Effector CD8-positive, alpha-beta T cell (primary cell): ENCODE measurements at regions not wholly inside any gene's neighbourhood (a gene's known extent, or its start where the extent isn't known, plus 50 kb on each side); places are given as distances from the start of the nearest gene placed in this dataset.

Experiments
- DNase-seq: peaks from one replicate; lab custom pipeline; 2025; lab: John Stamatoyannopoulos, UW

DNA sequence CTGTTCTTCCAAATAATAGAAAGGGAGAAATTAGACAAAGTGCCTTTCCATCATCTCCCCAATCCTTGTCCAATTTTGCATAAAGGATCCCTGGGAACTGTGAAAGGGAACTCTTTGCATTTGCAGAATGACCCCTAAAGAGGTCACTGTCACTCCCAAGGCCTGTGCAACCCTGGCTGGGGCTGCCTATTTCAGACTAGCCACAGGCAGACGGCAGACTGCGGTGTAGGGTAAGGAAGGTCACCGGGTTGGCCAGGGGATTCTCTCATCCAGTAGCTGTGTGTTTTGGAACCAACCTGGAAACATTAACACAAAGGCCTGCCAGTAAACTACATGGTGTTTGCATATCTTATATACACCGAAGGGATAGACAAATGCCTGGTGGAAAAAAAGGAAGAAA, 818.7 kb downstream of the BCL11A start:
- no peak for DNase-seq

DNA sequence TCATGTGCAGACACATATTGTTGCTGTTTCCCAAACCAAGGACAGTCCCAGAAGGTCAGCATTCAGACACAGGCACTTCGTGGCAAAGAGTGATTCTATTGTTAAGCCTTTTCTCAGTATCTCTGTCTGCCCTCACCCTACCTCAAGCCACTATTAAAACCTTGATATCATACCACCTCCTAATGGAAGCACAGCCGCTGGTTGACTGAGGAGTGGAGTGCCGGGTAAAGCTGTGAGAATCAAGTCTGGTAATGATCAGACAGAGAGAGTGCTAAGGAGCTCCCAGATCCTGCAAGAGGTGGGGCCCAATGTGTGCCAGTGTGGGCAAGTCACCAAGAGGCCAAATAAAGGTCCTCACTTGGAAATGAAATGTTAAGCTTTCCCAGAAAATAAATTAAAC, 819.5 kb downstream of the BCL11A start:
- no peak for DNase-seq

DNA sequence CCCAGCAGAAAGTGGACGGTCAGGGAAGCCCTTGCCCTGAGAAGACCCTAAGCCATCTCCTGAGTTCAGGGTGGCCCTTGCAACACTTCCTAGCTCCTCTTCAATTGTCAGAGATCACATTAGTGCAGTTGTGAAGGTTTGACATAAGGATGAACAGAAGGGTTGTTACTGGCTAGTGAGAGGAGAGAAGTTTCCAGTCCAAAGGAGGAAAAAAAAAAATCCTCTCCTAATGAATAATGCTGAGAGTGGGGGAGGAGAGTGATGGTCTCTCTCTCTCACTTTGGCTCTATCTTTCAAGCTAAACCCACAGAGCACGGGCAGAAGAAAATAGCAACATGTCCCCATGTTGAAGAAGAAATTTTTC, 819.9 kb downstream of the BCL11A start:
- no peak for DNase-seq

DNA sequence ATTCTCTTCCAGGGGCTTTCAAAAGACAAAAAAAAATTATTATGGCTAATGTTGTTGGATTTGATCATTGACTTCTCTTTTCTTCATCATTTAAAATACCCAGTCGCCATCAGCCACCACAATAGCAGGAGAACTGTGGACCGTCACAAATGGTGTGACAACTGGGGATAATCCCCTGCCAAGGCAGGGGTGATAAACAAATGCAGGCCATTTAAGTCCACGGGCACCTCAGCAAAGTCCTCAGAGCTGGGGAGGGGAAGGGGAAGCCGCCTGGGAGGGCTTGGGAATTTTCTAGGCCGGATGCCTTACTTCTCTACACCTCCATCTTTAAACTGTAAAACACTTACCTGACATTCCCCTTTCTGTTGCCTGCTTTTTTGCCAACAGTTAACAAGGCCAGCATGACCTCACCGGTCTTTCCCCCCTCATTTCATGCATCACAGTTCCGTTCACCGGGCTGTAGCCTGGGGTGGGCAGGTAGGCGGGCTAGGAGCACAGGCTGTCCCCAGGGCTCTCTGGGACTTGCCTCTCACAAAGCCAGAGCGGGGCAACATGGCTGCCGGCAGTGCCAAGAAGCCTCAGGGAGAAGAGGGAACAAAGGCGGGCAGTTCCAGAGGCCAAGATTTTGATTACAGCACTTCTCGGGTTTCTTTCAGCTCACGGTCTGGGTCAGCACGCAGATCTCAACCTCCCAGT, 820.4 kb downstream of the BCL11A start:
- no peak for DNase-seq

DNA sequence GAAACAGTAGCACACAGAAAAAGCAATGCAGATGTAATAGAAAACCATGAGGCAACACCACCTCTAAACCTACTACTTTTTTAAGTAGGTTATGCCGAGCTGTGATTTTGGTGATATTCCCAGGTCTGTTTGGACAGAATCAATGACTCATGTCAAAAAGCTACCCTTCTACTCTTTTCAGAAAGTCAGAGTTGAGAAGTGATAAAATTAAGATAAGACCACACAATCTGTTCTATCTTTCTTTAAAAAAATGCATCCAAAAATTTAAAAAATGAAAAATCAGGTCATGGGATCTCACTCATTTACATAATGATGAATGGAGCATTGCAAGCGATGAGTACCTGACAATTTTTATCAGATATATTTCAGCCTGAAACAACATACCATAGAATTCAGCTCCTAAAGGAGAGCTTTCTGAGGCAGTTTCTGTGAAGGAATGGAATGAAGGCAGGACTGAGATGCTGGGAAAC, 826.3 kb downstream of the BCL11A start:
- DNase-seq, result no peak

DNA sequence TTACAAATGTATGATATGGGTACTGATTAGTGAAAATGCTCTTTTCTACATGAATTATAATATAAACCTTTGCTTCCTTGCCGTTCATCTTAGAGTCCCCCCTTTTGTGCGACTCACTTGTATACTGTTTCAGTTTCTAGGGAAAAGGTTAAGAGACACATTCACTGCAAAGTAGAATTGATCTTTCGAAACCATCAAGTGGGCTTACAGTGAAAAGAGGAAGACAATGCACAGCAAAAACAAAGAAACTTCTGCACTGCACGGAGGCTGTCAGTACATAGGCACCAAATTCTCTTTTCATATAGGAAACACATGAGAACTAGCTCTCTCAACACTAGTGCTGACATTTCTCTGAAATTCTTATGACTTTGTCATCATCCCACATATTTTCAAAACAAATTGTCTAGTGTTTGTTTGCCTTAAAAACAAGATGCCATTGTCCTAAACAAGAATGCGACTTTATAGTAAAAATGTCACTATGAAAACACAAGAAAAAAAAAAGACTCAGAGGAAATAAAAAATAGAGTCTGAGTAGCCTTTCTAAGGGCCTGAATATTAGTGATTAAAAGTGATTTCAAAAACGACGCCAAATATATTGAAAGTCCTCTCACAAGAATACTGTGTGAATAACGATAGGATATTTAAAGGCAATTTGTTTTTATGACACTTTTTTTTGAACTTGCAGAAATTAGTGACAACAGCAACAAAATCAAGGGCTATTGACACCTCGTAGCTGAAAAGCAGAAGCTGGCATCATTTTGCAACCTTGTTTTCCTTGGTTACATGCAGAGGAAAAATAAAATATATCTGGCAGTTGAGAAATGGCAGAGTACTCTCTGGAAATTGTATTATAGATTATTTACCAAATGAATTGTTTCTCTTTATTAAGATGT, 827.0 kb downstream of the BCL11A start:
- DNase-seq, result no peak

DNA sequence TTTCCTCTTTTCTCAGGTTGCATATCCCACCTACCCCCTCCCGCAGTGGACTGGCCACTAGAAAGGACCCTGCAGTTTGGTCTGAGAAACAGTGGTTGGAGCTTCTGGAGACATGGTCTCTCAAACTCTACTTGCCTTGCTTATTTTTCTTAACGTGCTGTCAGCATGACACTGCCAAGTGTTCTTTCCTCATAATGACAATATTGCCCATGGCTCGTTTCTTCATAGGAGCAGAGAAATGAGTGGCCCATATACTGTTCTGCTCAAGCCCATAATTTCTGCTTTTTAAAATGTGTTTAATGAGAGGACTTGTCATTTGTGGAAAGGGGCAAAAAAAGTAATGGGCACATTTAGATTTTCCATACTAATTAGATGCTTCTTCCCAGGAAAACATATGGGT, 828.7 kb downstream of the BCL11A start:
- DNase-seq, result no peak

DNA sequence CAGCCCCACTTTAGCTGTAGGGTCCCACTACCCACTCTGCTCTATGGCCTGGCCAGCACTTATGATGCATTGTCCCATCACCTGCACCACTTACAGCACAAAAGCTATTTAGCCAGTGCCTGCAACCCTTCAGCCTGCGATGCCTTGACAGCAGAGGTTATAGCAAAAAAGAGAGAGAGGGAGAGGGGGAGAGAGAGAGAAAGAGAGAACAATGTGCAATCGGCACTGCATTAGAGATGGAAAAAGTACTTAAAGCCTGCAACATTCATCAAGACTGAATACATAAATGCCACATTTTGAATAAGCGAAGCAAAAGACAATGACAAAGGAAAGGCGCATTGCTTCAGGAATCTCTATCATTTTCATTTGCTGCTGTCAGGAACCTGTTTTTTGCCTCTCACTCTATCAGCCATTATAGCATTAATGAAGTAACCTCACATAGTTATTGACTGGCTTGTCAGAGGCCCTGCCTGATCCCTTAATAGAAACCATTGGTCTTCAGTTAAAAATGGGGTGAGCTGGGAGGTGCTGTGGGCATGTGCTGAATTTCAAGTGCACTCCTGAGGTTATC, 833.1 kb downstream of the BCL11A start:
- no peak for DNase-seq

DNA sequence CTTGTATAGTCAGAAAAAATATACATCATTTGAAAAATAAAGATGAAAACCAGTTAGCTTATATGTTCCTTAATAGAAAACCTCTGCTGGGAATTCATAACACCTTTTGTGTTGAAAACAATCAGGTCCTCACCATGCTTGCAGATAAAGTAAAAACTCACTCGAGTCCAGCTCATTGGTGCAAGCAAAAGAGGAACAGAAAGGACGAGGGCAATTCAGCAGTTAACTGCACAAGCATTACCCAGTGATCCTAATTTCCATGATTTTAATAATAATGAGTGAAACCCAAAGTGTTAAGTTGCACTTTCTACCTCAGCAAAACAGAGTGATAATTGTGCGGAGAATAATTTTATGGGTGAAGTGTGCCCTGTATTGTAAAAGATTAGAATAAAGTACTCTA, 839.9 kb downstream of the BCL11A start:
- DNase-seq, result no peak

DNA sequence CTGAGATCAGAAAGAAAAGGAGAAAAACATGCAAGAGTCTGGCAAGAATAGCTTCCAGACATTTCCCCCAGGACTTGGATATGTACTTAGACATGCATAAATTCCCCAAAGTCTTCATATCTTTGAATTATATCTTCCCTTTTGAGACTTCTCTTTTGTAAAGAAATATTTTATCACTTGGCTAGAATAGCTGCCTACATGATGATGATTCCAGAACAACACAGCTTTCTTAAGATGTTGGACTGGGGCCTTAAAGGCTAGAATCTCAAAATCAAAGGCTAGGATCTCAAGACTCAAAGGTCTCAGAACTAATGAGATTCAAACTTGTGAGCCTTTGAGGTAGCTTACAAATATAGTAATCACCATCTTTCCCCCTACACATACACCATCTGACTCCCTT, 842.3 kb downstream of the BCL11A start:
- DNase-seq, result no peak

DNA sequence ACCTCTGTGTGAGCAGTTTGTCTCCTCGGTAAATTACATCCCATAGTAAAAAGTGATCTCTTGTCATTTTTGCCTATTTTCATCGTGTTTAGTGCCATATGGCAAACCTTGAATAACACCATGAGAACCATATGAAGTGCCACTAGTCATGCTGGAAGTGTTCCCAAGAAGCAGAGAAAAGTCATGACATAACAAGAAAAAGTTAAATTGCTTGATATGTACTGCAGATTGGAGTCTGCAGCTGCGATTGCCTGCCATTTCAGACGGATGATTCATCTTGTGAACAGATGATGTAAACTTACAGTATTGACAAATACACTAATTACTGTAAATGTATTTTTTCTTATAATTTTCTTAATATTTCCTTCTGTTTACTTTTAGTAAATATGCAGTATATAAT, 846.7 kb downstream of the BCL11A start:
- DNase-seq, result no peak

DNA sequence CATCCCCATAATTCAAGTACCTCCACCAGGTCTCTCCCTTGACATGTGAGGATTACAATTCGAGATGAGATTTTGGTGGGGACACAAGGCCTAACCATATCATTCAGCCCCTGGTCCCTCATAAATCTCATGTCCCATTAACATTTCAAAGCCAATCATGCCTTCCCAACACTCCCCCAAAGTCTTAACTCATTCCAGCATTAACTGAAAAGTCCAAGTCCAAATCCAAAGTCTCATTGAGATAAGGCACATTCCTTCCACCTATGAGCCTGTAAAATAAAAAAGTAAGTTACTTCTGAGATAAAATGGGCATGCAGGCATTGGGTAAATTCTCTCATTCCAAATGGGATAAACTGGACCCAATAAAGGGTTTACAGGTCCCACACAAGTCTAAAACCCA, 849.7 kb downstream of the BCL11A start:
- DNase-seq, result no peak

DNA sequence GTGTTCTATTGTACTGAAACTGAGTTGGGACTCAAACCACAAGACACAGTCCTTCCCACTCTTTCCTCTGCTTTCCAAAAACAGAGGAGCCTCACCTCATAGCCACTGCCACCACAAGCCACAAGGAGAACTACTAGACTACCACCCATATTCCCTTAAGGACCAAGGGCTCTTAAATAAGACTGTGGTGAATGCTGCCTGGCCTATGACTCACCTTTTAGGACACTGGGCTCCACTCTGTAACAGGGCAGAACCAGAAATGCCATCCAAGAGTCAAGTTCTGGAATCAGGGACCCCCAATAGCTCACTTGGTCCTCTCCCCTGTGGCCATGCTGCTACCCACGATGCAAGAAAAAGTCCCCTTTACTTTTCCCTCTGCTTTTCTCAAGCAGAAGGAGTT, 851.4 kb downstream of the BCL11A start:
- no peak for DNase-seq

DNA sequence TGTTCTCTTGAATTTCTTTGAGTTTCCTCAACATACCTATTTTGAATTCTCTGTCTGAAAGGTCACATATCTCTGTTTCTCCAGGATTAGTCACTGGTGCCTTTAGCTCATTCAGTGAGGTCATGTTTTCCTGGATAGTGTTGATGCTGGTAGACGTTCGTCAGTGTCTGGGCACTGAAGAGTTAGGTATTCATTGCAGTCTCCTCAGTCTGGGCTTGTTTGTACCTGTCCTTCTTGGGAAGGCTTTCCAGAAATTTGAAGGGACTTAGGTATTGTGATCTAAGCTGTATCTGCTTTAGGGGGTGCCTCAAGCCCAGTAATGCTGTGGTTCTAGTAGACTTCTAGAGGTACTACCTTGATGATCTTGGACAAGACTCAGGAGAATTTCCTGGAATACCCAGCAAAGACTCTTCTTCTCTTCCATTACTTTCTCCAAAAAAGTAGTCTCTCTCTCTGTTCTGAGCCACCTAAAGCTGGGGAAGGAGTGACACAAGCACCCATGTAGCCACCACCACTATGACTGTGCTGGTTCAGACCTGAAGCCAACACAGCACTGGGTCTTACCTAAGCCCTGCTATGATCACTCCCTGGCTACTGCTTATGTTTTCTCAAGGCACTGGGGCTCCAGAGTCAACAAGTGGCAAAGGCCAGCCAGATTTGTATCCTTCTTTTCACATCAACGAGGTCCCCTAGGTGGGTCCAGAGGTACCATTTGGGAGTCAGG, 852.0 kb downstream of the BCL11A start:
- DNase-seq, result no peak

DNA sequence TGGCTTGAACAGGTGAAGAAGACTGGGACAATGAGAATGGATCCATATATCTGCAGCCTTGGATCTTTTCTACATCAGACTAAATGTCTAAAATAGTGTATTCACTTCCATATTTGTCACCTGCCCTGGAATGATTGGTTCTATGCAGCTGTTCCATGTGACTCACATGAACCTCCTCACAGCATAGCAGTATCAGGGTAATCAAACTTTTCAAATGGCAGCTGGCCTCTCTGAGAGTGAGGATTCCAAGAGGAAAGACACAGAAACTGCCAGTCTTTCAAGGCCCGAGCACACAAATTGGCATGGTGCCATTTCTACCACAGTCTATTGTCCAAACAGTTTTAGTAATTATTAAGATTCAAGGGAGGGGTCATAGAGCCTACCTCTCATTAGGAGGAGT, 859.3 kb downstream of the BCL11A start:
- no peak for DNase-seq

DNA sequence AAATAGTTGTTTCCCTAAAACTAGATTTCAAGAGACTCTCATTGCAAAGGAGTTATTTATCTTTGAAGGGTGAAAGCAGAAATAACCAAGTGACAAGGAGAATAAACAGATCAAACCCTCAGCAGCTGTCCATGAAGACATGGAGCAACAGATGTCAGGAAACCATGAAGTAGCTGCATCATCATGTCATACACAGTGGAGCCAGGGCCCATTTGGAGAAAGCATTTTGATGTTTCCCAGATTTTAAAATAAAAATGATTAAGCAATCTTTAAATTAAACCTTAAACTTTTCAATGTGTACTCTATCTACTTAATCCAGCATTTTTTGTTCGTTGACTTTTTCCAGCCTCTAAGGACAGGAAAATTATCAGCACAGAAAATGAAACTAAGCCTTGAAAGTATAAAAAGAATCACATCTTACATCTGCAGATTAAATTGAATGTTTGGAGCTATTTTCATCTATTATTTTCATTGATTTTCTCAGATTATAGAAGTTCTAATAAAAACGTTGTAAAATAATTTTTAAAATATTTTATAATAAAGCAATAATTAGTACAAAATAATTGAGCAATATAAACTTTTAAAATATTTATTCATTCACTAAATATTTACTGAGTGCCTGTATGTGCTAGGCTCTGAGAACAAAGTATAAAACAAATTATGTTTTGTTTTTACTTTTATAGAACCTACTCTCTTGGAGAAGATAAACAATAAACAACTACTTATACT, 860.1 kb downstream of the BCL11A start:
- no peak for DNase-seq

DNA sequence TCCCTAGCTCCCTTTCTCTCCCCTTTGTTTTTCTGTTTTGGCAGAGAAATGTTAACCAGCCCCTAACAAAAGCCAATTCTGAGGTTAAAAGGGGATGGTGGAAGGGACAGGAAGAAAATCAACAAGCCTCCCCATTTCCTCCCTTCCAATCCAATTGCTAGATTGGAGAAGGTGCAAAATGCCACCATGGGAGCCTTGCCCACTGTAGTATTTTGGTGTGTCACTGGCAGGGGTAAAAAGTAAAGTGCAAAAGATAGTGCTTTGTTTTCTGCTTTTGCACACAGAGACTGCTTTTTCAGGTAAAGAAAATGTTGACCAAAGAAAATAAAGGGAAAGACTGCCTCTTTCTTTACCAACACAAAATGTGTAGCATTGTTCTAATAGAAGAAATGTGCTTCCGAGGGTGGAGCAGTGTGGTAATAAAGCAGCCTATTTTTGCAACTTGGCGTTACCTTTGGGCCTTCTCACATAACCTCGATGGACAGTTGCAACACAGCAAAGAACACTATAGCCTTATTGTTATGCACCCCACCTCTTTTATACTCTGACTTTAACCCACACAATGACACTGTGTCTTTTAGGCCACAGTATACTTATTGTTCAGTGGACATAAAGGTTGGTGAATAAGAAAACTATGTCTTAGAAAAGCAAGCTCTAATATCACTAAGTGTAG, 861.8 kb downstream of the BCL11A start:
- DNase-seq, result no peak

DNA sequence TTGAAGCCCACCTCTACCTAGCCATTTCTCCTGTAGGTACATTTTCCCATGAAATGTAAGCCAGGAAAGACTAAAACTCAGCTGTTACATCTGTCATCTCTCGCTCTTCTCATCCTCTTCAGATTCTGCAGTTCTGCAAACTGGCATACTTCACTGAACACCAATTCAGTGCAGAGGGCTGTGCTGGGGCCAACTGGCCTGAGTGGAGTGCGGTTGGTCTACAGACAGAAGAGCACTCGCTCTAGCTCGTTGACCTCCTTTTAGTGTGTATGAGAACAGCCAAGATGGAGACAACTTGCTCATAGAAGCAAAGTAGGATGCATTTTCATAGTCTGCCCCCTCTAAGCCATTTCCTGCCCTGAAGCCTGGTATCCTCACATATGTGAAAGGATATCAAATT, 862.6 kb downstream of the BCL11A start:
- no peak for DNase-seq

DNA sequence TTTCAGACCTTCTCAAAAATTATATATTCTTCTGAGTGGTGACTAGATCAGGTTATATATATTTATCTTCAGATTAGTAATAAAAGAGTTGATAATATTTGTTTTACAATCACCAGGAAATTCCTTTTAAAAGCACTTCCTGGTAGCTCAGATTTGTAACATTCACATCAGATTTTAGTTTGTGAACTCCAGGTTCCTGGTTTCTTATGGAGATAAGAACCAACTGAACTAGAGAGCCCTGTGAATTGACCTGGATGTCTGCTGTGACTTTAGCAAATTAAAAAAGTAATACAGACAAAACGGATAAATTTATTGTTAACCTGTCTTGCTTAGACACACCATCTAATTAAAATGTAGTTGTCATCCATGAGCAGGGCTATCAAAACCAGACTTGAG, 868.7 kb downstream of the BCL11A start:
- no peak for DNase-seq

DNA sequence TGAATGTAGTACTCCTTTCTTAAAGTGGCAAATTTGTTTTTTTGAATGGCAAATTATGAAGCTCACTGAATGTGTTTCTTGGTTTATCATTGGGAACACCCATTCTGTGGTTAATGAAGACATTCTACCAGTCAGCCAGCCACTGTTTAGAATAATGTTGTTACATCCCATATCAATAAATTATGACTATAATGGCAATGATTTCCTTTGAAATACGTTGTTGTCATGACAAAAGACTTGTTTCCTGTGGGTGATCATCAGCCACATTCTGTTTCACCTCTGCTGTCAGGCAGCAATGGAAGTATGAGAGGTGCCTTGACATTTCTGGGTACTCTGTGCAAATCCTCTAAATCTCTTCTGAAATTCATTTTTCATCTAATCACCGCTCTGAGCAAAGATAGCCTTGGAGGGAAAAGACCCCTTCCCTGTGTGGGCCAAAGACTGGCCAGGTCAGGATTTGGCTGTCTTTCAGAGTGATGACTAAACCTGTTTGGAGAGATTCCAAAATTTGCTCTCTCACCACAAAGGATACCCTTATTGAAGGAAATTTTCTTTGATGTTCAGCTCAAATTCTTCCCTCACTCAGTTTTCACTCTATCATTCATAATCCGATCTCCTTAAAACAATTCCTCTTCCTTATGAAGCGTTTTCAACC, 869.2 kb downstream of the BCL11A start:
- DNase-seq, result no peak

DNA sequence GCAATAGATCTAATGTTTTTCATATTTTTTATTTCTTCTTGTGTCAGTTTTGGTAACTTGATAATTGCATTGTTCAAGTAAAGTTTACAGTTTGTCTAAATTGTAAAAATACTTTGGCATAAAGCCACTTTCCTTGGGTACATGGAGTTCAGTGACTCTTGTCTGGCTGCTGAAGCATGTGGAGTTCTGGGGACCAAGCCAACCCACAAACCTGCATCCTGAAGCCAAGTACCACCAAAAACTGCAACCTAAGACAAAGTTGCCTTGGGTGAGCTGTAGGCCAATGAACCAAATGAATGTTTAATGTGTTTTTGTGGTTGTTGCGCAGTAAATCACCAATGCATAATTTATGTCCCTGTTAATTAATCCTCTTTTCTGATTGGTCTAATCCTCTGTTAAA, 872.6 kb downstream of the BCL11A start:
- no peak for DNase-seq
